Thyroid gland (tissue), 4 donors: ENCODE measurements at regions not wholly inside any gene's neighbourhood (a gene's known extent, or its start where the extent isn't known, plus 50 kb on each side); places are given as distances from the start of the nearest gene placed in this dataset.

ENCODE experiments used
- DNase-seq, 2 donors: peaks; one replicate each; pipeline ENCODE4 v3.0.0-alpha.2; 2019
- H3K27ac ChIP-seq, 3 donors: fragments of 200-600 bp; sonication (generic); 1 replicate in 2 of 3; 2 replicates in 1 of 3; pipeline ENCODE4 v1.5.1; 2016 to 2019; ENCODE audit warnings: mild to moderate bottlenecking in 1 of 3, moderate library complexity in 1 of 3
- H3K27me3 ChIP-seq: fragments of 200-600 bp; sonication (generic); one replicate; pipeline ENCODE4 v1.5.1; 2019
- H3K36me3 ChIP-seq, 2 donors: fragments of 200-600 bp; sonication (generic); one replicate each; pipeline ENCODE4 v1.5.1; 2016 to 2019
- H3K4me1 ChIP-seq, 2 donors: fragments of 200-600 bp; sonication (generic); one replicate each; pipeline ENCODE4 v1.5.1; 2017 to 2019
- H3K4me3 ChIP-seq, 3 donors: fragments of 200-600 bp; sonication (generic); replicated peaks in 1 of 3; 1 replicate in 2 of 3; 2 replicates in 1 of 3; pipeline ENCODE4 v1.5.1; 2016; ENCODE audit warnings: mild to moderate bottlenecking in 1 of 3
- H3K9me3 ChIP-seq: fragments of 200-600 bp; sonication (generic); one replicate; pipeline ENCODE4 v1.5.1; 2017
- POLR2A ChIP-seq, 2 donors: fragments of 450-650 bp; IDR thresholded peaks; one replicate each; pipeline ENCODE4 v1.6.1; 2017; ENCODE audit warnings: antibody characterized with exemption in 2 of 2, mild to moderate bottlenecking in 2 of 2, moderate library complexity in 1 of 2
- WGBS, 2 donors: methylation state at CpG; one replicate each; pipeline ENCODE4 v1.1.5; 2017; 5-methylcytosine and 5-hydroxymethylcytosine counted together
- intact Hi-C: fragments of 100-400 bp; cut with DNase I; formaldehyde crosslinking; loops from one replicate; pipeline ENCODE4 v1.15.1; 2023
- TF ChIP-seq, protein P1 (sequence below), 6 experiments: fragments of 200-600 bp in 3 of 6; fragments of 450-650 bp in 3 of 6; sonication (generic) in 3 of 6; IDR thresholded peaks; one replicate each; pipeline ENCODE4 v1.5.1; 2016 to 2019; ENCODE audit warnings: antibody characterized with exemption in 6 of 6, mild to moderate bottlenecking in 2 of 6, inconsistent platforms in 1 of 6, moderate library complexity in 1 of 6

GRCh38 chr12:107900588-107900987 is 126.1 kb downstream of the ASCL4 start:
- no peak overlapping the region for H3K27ac ChIP-seq
- 88% methylated on average over 2 of the region's 2 CpGs for whole genome bisulfite sequencing, 2 donors
- TF ChIP-seq, protein P1, sequence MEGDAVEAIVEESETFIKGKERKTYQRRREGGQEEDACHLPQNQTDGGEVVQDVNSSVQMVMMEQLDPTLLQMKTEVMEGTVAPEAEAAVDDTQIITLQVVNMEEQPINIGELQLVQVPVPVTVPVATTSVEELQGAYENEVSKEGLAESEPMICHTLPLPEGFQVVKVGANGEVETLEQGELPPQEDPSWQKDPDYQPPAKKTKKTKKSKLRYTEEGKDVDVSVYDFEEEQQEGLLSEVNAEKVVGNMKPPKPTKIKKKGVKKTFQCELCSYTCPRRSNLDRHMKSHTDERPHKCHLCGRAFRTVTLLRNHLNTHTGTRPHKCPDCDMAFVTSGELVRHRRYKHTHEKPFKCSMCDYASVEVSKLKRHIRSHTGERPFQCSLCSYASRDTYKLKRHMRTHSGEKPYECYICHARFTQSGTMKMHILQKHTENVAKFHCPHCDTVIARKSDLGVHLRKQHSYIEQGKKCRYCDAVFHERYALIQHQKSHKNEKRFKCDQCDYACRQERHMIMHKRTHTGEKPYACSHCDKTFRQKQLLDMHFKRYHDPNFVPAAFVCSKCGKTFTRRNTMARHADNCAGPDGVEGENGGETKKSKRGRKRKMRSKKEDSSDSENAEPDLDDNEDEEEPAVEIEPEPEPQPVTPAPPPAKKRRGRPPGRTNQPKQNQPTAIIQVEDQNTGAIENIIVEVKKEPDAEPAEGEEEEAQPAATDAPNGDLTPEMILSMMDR (IDR thresholded peaks at IDR 0.05), result no peak
- TF ChIP-seq POLR2A (IDR thresholded peaks at IDR 0.05), result no peak

DNA sequence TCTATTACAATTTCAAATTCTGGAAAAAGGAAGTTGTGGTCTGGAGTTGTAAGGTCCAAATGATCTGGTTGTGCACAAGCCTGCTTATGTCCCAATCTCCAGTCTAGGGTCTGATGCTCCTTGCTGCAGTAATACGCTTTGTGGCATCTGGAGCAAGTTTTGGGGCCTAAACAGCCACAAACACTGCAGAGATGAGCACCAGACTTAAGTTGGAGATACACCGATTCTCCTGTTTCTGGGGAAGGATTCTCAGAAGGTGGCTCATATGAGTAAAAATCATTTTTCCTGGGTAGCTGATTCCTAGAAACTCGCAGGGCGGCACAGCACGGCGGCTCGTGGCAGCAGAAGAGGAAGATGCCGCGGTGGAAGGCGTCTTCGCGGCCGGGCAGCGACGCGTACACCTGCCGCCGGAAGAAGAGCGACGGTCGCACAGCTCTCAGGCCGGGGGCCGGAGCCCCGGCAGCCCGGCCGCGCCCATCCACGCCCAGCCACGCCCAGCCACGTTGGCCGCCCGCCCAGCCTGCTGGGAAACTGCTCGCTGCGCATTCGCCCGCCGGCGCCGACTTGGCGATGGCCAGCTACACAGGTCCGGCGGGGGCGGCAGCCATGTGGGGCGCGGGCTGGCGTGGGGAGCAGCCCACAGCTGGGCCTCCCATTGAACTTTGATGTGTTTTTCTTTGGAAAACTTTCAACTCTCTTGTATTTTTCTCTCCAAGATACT is 129.0 kb downstream of the ASCL4 start:
- no peaks in the 10 kb centered on the region for H3K36me3 ChIP-seq
- peaks cover 4% of the 10 kb centered on the region for H3K27me3 ChIP-seq
- H3K27ac ChIP-seq, result no peak overlapping the region
- intact Hi-C loops, result no loop called here
- peak; percentile 76 to 81 for DNase-seq
- H3K4me3 ChIP-seq, result peak overlapping the region in 1 of 3 donors; percentile 6
- TF ChIP-seq, protein P1 (IDR thresholded peaks at IDR 0.05), result no peak
- no peak for TF ChIP-seq POLR2A (IDR thresholded peaks at IDR 0.05)
- H3K9me3 ChIP-seq, result no peaks in the 10 kb centered on the region
- WGBS, 2 donors, result 5 to 7% methylated on average over 27 to 40 of the region's 46 CpGs
- H3K4me1 ChIP-seq, result peaks cover 3 to 5% of the 10 kb centered on the region in 2 donors

More at GRCh38 chr12:107900588-107900987, 126.1 kb downstream of the ASCL4 start:
- DNase-seq, result no peak
- Histone ChIP-seq H3K4me1 (peaks cover 3 to 5% of the 10 kb centered on the region in 2 donors), H3K27me3 (no peaks in the 10 kb centered on the region), H3K4me3 (no peak overlapping the region), H3K36me3 (no peaks in the 10 kb centered on the region), H3K9me3 (no peaks in the 10 kb centered on the region)
- intact Hi-C loops, result no loop called here

- DNase-seq, result no peak
- peaks cover 3 to 5% of the 10 kb centered on the region in 2 donors for H3K4me1 ChIP-seq
- no peak overlapping the region for H3K4me3 ChIP-seq
- H3K9me3 ChIP-seq, result no peaks in the 10 kb centered on the region
- intact Hi-C loops, result no loop called here
- WGBS, 2 donors, result 70 to 74% methylated on average over 4 of the region's 4 CpGs
- peaks cover 4% of the 10 kb centered on the region for H3K27me3 ChIP-seq
- TF ChIP-seq POLR2A (IDR thresholded peaks at IDR 0.05), result no peak
- TF ChIP-seq, protein P1 (IDR thresholded peaks at IDR 0.05), result no peak
- no peaks in the 10 kb centered on the region for H3K36me3 ChIP-seq
- no peak overlapping the region for H3K27ac ChIP-seq
Measured at GRCh38 chr12:107906707-107907106, 132.2 kb downstream of the ASCL4 start.

- no peaks in the 10 kb centered on the region for H3K27me3 ChIP-seq
- no peak overlapping the region for H3K4me3 ChIP-seq
- intact Hi-C loops, result no loop called here
- 5 to 7% methylated on average over 20 to 22 of the region's 22 CpGs for WGBS, 2 donors
- no peak for TF ChIP-seq POLR2A (IDR thresholded peaks at IDR 0.05)
- TF ChIP-seq, protein P1 (IDR thresholded peaks at IDR 0.05), result peak in 5 of 6 experiments; percentile 14 to 66 (median 58)
- no peaks in the 10 kb centered on the region for H3K36me3 ChIP-seq
- H3K9me3 ChIP-seq, result no peaks in the 10 kb centered on the region
- no peak overlapping the region for H3K27ac ChIP-seq
- H3K4me1 ChIP-seq, result peaks cover 0 to 8% of the 10 kb centered on the region in 2 donors
- peak; percentile 80 to 81 for DNase-seq
Measured at GRCh38 chr12:107912421-107913004, 138.0 kb downstream of the ASCL4 start.

GRCh38 chr12:107914460-107914977 is 140.0 kb downstream of the ASCL4 start:
- intact Hi-C loops, result no loop called here
- TF ChIP-seq, protein P1 (IDR thresholded peaks at IDR 0.05), result no peak
- TF ChIP-seq POLR2A (IDR thresholded peaks at IDR 0.05), result no peak
- no peak overlapping the region for H3K27ac ChIP-seq
- peaks cover 0 to 8% of the 10 kb centered on the region in 2 donors for H3K4me1 ChIP-seq
- H3K4me3 ChIP-seq, result no peak overlapping the region
- H3K9me3 ChIP-seq, result no peaks in the 10 kb centered on the region
- H3K36me3 ChIP-seq, result no peaks in the 10 kb centered on the region
- 65 to 70% methylated on average over 8 to 10 of the region's 10 CpGs for WGBS, 2 donors
- H3K27me3 ChIP-seq, result no peaks in the 10 kb centered on the region
- no peak for DNase-seq
